HFF-Myc (cell line): ENCODE measurements at regions not wholly inside any gene's neighbourhood (a gene's known extent, or its start where the extent isn't known, plus 50 kb on each side); places are given as distances from the start of the nearest gene placed in this dataset.

Experiments
- DNase-seq: peaks from one replicate; pipeline ENCODE4 v3.0.0-alpha.2; 2011; ENCODE audit warnings: low read depth; ENCODE audit errors: extremely low read depth
- H3K4me3 ChIP-seq: replicated peaks from 2 replicates; pipeline ENCODE4 v1.5.1; 2011; ENCODE audit warnings: low read depth, mild to moderate bottlenecking, control low read depth, low read length
- TF ChIP-seq, protein P1 (sequence below): IDR thresholded peaks from 2 replicates; pipeline ENCODE4 v1.5.1; 2012; ENCODE audit warnings: mild to moderate bottlenecking, low read depth, low read length, control low read depth; ENCODE audit errors: missing control alignments

DNA sequence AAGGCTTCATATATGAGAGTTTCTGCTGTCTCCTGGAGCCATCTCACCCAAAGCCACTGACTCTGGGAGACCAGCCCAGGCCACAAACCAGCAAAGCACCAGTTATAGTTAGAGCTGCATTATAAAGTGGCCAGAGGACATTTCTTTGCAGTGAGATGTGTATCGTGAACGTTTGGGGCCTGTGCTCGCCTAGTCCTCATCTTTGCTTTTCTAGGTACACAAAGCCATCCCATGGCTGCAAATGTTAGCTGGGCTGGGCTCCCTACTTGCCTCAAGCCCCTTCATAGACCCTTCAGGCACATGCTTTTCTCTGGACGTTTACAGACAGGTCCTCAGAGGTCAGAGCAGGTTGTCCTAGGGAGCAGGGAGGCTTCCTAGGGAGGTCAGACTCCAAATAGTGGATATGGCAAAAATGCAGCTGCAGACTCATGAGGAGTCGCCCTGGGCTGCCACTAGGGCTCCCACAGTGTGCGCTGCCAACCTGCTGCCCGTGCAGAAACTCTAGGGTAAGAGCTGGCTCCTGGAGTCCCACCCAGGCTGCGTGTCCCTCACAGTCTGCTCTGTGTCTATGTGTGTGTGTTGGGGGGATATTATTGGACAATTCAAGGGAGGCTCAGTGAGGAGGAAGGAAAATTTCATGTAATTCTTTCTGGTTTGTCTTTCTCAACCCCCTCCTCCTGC is 141.0 kb downstream of the RPIA start:
- no peak for DNase-seq
- no peak overlapping the region for H3K4me3 ChIP-seq
- TF ChIP-seq, protein P1, sequence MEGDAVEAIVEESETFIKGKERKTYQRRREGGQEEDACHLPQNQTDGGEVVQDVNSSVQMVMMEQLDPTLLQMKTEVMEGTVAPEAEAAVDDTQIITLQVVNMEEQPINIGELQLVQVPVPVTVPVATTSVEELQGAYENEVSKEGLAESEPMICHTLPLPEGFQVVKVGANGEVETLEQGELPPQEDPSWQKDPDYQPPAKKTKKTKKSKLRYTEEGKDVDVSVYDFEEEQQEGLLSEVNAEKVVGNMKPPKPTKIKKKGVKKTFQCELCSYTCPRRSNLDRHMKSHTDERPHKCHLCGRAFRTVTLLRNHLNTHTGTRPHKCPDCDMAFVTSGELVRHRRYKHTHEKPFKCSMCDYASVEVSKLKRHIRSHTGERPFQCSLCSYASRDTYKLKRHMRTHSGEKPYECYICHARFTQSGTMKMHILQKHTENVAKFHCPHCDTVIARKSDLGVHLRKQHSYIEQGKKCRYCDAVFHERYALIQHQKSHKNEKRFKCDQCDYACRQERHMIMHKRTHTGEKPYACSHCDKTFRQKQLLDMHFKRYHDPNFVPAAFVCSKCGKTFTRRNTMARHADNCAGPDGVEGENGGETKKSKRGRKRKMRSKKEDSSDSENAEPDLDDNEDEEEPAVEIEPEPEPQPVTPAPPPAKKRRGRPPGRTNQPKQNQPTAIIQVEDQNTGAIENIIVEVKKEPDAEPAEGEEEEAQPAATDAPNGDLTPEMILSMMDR, result no peak

GRCh38 chr2:88832992-88833389 is 141.5 kb downstream of the RPIA start:
- H3K4me3 ChIP-seq, result no peak overlapping the region
- TF ChIP-seq, protein P1, result no peak

GRCh38 chr2:88834376-88834775 is 142.9 kb downstream of the RPIA start:
- TF ChIP-seq, protein P1, result no peak
- no peak for DNase-seq
- H3K4me3 ChIP-seq, result no peak overlapping the region

More at GRCh38 chr2:88832992-88833389, 141.5 kb downstream of the RPIA start:
- DNase-seq, result no peak

GRCh38 chr2:88834866-88835265 is 143.4 kb downstream of the RPIA start:
- H3K4me3 ChIP-seq, result no peak overlapping the region
- TF ChIP-seq, protein P1, result no peak

DNA sequence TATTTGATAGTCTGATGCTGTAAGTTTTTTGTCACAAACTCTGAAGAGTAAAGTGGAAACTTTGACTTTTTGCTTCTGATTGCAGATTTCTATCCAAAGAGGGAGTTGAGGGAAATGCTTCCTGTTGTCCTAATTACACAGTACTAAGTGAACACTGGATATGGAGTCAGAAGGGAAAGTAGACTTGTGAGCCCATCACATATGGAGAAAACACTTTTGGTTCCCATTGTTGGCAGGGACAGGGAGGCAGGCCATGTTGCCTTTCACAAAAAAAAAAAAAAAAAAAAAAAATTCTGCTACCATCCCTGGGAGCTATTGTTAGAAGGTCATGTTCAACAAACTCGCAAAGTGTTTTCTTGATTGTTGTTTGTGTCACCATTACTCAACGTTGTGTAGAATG is 144.3 kb downstream of the RPIA start:
- H3K4me3 ChIP-seq, result no peak overlapping the region
- DNase-seq, result no peak
- TF ChIP-seq, protein P1, result no peak

More at GRCh38 chr2:88834866-88835265, 143.4 kb downstream of the RPIA start:
- DNase-seq, result no peak

DNA sequence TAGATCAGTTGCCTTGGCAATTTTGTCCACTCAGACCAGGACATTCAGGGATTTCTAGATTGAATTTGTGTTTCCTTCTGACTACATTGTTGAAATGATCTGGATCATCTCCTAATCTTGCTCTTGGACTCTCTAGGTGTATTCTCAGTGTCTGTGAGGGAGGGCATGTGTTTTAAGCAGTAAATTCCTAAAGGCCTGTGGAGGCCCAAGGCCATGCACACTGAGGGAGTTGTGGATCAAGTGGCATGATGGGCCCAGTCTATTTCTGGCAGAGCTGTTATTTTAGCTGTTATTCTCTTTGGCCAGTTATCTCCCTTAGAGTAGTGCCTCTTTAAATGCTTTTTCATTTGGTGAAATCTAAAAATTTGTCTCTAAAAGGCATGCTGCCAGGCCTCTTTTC is 144.9 kb downstream of the RPIA start:
- DNase-seq, result no peak
- H3K4me3 ChIP-seq, result no peak overlapping the region
- TF ChIP-seq, protein P1, result no peak
